22Rv1 (cell line): ENCODE measurements at regions not wholly inside any gene's neighbourhood (a gene's known extent, or its start where the extent isn't known, plus 50 kb on each side); places are given as distances from the start of the nearest gene placed in this dataset.

Experiments
- CTCF ChIP-seq: fragments of 450-650 bp; IDR thresholded peaks from 2 replicates; pipeline ENCODE4 v1.5.1; 2017; ENCODE audit warnings: mild to moderate bottlenecking
- ZFX ChIP-seq: fragments of 450-650 bp; IDR thresholded peaks from 2 replicates; pipeline ENCODE4 v1.6.1; 2017; ENCODE audit warnings: antibody characterized with exemption, borderline replicate concordance

DNA sequence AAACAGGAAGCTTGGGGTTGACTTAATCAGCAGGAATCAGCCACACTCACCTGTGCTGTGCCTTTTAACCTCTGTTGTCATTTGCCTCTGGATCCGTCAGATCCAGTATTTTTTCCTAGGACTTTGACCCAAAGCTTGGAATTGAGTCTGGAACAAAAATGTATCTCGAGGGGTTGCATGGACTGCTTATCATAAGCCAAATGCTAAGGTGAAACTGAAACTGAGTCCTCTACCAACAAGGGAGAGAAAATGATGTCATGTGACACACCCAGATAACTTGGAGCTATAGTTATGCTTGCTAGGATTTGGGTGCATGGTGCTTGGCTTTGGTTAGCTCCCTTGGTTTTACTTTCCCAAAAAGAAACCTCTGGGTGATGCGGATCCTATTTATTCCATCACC, 2158.6 kb upstream of the PIK3C3 start:
- TF ChIP-seq CTCF (no peak), ZFX (no peak)
